Skeletal muscle cell (primary cell): ENCODE measurements at regions not wholly inside any gene's neighbourhood (a gene's known extent, or its start where the extent isn't known, plus 50 kb on each side); places are given as distances from the start of the nearest gene placed in this dataset.
A peak's percentile ranks its signal among the peaks of the same experiment; 100 is the strongest.
"Not testable (repeated sequence)": the region's sequence is repeated elsewhere in the genome, so short reads cannot be mapped to it uniquely, and the experiment has no call there.

Experiments
- DNase-seq: peaks from one replicate; pipeline ENCODE4 v3.0.0-alpha.2; 2010; ENCODE audit warnings: low read depth
- H3K4me3 ChIP-seq: 2 replicates; pipeline ENCODE4 v1.5.1; 2011; ENCODE audit warnings: low read depth, mild to moderate bottlenecking, control low read depth, low read length, moderate library complexity

- H3K4me3 ChIP-seq: no peak overlapping the region
- DNase-seq: no peak
Measured at GRCh38 chr9:621201-621855, 220.2 kb upstream of the DMRT1 start.

GRCh38 chr9:624935-625500 lies 216.5 kb upstream of the DMRT1 start:
- DNase-seq: no peak
- H3K4me3 ChIP-seq: no peak overlapping the region

GRCh38 chr9:625613-626012 lies 215.9 kb upstream of the DMRT1 start:
- H3K4me3 ChIP-seq: no peak overlapping the region
- no peak for DNase-seq

- not testable (repeated sequence) for H3K4me3 ChIP-seq, DNase-seq
Measured at GRCh38 chr9:626114-626513, 215.4 kb upstream of the DMRT1 start.

- DNase-seq: no peak
- no peak overlapping the region for H3K4me3 ChIP-seq
Measured at GRCh38 chr9:626596-626995, 214.9 kb upstream of the DMRT1 start.

GRCh38 chr9:627336-627970 lies 214.0 kb upstream of the DMRT1 start:
- DNase-seq: no peak
- H3K4me3 ChIP-seq: no peak overlapping the region

- no peak overlapping the region for H3K4me3 ChIP-seq
- no peak for DNase-seq
Measured at GRCh38 chr9:629146-629545, 212.4 kb upstream of the DMRT1 start.

GRCh38 chr9:630817-631216 lies 210.7 kb upstream of the DMRT1 start:
- no peak for DNase-seq
- no peak overlapping the region for H3K4me3 ChIP-seq

GRCh38 chr9:631596-631995 lies 209.9 kb upstream of the DMRT1 start:
- H3K4me3 ChIP-seq: no peak overlapping the region

GRCh38 chr9:633461-633860 lies 208.0 kb upstream of the DMRT1 start:
- no peak overlapping the region for H3K4me3 ChIP-seq
- DNase-seq: no peak

More at GRCh38 chr9:631596-631995, 209.9 kb upstream of the DMRT1 start:
- DNase-seq: no peak

- H3K4me3 ChIP-seq: no peak overlapping the region
- no peak for DNase-seq
Measured at GRCh38 chr9:636931-637591, 204.4 kb upstream of the DMRT1 start.

- no peak for DNase-seq
- H3K4me3 ChIP-seq: no peak overlapping the region
Measured at GRCh38 chr9:638152-638551, 203.3 kb upstream of the DMRT1 start.

- DNase-seq: no peak
- H3K4me3 ChIP-seq: no peak overlapping the region
Measured at GRCh38 chr9:642014-642413, 199.5 kb upstream of the DMRT1 start.

- no peak overlapping the region for H3K4me3 ChIP-seq
- no peak for DNase-seq
Measured at GRCh38 chr9:643966-644365, 197.5 kb upstream of the DMRT1 start.

- DNase-seq: no peak
- no peak overlapping the region for H3K4me3 ChIP-seq
Measured at GRCh38 chr9:647522-647921, 194.0 kb upstream of the DMRT1 start.

GRCh38 chr9:649128-650074 lies 192.1 kb upstream of the DMRT1 start:
- H3K4me3 ChIP-seq: no peak overlapping the region
- no peak for DNase-seq

- H3K4me3 ChIP-seq: no peak overlapping the region
- DNase-seq: no peak
Measured at GRCh38 chr9:650362-650761, 191.1 kb upstream of the DMRT1 start.

GRCh38 chr9:651371-651770 lies 190.1 kb upstream of the DMRT1 start:
- H3K4me3 ChIP-seq: no peak overlapping the region
- DNase-seq: no peak

GRCh38 chr9:652914-653313 lies 188.6 kb upstream of the DMRT1 start:
- DNase-seq: peak; percentile 49
- H3K4me3 ChIP-seq: no peak overlapping the region

GRCh38 chr9:653421-653820 lies 188.1 kb upstream of the DMRT1 start:
- no peak for DNase-seq

More at GRCh38 chr9:653421-653820, 188.1 kb upstream of the DMRT1 start:
- no peak overlapping the region for H3K4me3 ChIP-seq
